Esophagus muscularis mucosa (tissue), 4 donors: ENCODE measurements at regions not wholly inside any gene's neighbourhood (a gene's known extent, or its start where the extent isn't known, plus 50 kb on each side); places are given as distances from the start of the nearest gene placed in this dataset.

Experiments used
- EP300 ChIP-seq: sonication (generic); formaldehyde crosslinking; IDR thresholded peaks from one replicate; pipeline ENCODE4 v1.6.1; 2017; ENCODE audit warnings: antibody characterized with exemption
- POLR2A ChIP-seq: fragments of 450-650 bp; IDR thresholded peaks from one replicate; pipeline ENCODE4 v1.6.1; 2017; ENCODE audit warnings: antibody characterized with exemption, moderate library complexity, mild to moderate bottlenecking, low read depth
- POLR2AphosphoS5 ChIP-seq, 2 donors: sonication (generic); formaldehyde crosslinking; IDR thresholded peaks; one replicate each; pipeline ENCODE4 v1.6.1; 2017; ENCODE audit warnings: antibody characterized with exemption in 2 of 2
- TF ChIP-seq, protein P1 (sequence below), 3 experiments: fragments of 200-600 bp in 2 of 3; fragments of 450-650 bp in 1 of 3; sonication (generic) in 2 of 3; IDR thresholded peaks; one replicate each; pipeline ENCODE4 v1.5.1; 2017 to 2019; ENCODE audit warnings: antibody characterized with exemption in 3 of 3, mild to moderate bottlenecking in 2 of 3, moderate library complexity in 1 of 3

GRCh38 chr2:128981353-128981752, 662.7 kb upstream of the HS6ST1 start:
- TF ChIP-seq, protein P1, sequence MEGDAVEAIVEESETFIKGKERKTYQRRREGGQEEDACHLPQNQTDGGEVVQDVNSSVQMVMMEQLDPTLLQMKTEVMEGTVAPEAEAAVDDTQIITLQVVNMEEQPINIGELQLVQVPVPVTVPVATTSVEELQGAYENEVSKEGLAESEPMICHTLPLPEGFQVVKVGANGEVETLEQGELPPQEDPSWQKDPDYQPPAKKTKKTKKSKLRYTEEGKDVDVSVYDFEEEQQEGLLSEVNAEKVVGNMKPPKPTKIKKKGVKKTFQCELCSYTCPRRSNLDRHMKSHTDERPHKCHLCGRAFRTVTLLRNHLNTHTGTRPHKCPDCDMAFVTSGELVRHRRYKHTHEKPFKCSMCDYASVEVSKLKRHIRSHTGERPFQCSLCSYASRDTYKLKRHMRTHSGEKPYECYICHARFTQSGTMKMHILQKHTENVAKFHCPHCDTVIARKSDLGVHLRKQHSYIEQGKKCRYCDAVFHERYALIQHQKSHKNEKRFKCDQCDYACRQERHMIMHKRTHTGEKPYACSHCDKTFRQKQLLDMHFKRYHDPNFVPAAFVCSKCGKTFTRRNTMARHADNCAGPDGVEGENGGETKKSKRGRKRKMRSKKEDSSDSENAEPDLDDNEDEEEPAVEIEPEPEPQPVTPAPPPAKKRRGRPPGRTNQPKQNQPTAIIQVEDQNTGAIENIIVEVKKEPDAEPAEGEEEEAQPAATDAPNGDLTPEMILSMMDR (IDR thresholded peaks at IDR 0.05): no peak
- TF ChIP-seq POLR2AphosphoS5 (IDR thresholded peaks at IDR 0.05): no peak
- no peak for TF ChIP-seq POLR2A
- no peak for TF ChIP-seq EP300
